A549 (cell line): ENCODE measurements at regions not wholly inside any gene's neighbourhood (a gene's known extent, or its start where the extent isn't known, plus 50 kb on each side); places are given as distances from the start of the nearest gene placed in this dataset.

Source experiments
- ATAC-seq, 2 experiments: fragments of 200-7000 bp in 1 of 2; fragments of >200 bp in 1 of 2; cut with Nextera tagmentation in 1 of 2; cut with Tn5 transposase in 1 of 2; 3 replicates each; pipeline versions ENCODE4 v1.8.0 to v1.9.1; 2018 to 2020; ENCODE audit warnings: mild to moderate bottlenecking in 1 of 2, moderate library complexity in 1 of 2
- CTCF ChIA-PET: fragments of 300-600 bp; sonication (Branson Sonifier 250); formaldehyde crosslinking; extraction: SDS; loops from one replicate; lab custom pipeline; 2021; ENCODE audit warnings: antibody characterized with exemption, inconsistent platforms; lab: Yijun Ruan, JAX
- POLR2A ChIA-PET: fragments of 350-600 bp; formaldehyde crosslinking; extraction: SDS; loops from one replicate; lab custom pipeline; 2021; ENCODE audit warnings: antibody characterized with exemption, inconsistent platforms; lab: Yijun Ruan, JAX
- DNase-seq, 2 experiments: peaks; one replicate each; pipeline versions ENCODE4 v3.0.0 to v3.0.0-alpha.2; 2011 to 2016; ENCODE audit warnings: low read depth in 1 of 2, low spot score in 1 of 2
- FAIRE-seq: peaks from 2 replicates; lab custom pipeline; 2011; peaks lifted over from hg19 to GRCh38; lab: Jason Lieb, UNC
- H3K27ac ChIP-seq, 2 experiments: fragments of >200 bp; sonication (Bioruptor Twin); formaldehyde crosslinking; 3 replicates each; pipeline ENCODE4 v1.5.1; 2016 to 2017
- H3K4me1 ChIP-seq: fragments of >200 bp; sonication (Bioruptor Twin); formaldehyde crosslinking; 3 replicates; pipeline ENCODE4 v1.6.1; 2016
- H3K4me2 ChIP-seq: fragments of >200 bp; sonication (Bioruptor Twin); formaldehyde crosslinking; 3 replicates; pipeline ENCODE4 v1.6.1; 2016
- H3K4me3 ChIP-seq: fragments of >200 bp; sonication (Bioruptor Twin); formaldehyde crosslinking; 3 replicates; pipeline ENCODE4 v1.5.1; 2016
- H3K9me3 ChIP-seq: fragments of >200 bp; sonication (Bioruptor Twin); formaldehyde crosslinking; 3 replicates; pipeline ENCODE4 v1.6.1; 2016
- CBX2 ChIP-seq: fragments of 200-600 bp; sonication (generic); IDR thresholded peaks from 2 replicates; pipeline ENCODE4 v1.6.1; 2016; ENCODE audit warnings: low read depth, mild to moderate bottlenecking, borderline replicate concordance
- CBX8 ChIP-seq: fragments of 200-600 bp; sonication (generic); IDR thresholded peaks from 2 replicates; pipeline ENCODE4 v1.6.1; 2016
- EHF ChIP-seq: fragments of 250-450 bp; sonication (Bioruptor Pico); IDR thresholded peaks from 2 replicates; pipeline ENCODE4 v1.5.0; 2020; ENCODE audit warnings: mild to moderate bottlenecking
- ESRRA ChIP-seq: fragments of 150-350 bp; IDR thresholded peaks from 2 replicates; pipeline ENCODE4 v1.6.1; 2014; ENCODE audit warnings: mild to moderate bottlenecking, low read length, borderline replicate concordance
- GATA3 ChIP-seq: IDR thresholded peaks from 2 replicates; pipeline ENCODE4 v1.6.1; 2012; ENCODE audit warnings: borderline replicate concordance
- HDAC2 ChIP-seq: fragments of 200-600 bp; sonication (generic); IDR thresholded peaks from 2 replicates; pipeline ENCODE4 v1.6.1; 2016
- HEYL ChIP-seq: fragments of 250-450 bp; sonication (Bioruptor Pico); IDR thresholded peaks from 2 replicates; pipeline ENCODE4 v1.8.0; 2021; ENCODE audit warnings: mild to moderate bottlenecking, moderate library complexity
- HOXB13 ChIP-seq: fragments of 250-450 bp; sonication (Bioruptor Pico); IDR thresholded peaks from 2 replicates; pipeline ENCODE4 v1.5.0; 2020; ENCODE audit warnings: low read depth, mild to moderate bottlenecking, moderate library complexity
- HOXB5 ChIP-seq: fragments of 250-450 bp; sonication (Bioruptor Pico); IDR thresholded peaks from 2 replicates; pipeline ENCODE4 v1.5.0; 2020; ENCODE audit warnings: mild to moderate bottlenecking, moderate library complexity
- JUNB ChIP-seq: fragments of >200 bp; sonication (Bioruptor Twin); formaldehyde crosslinking; IDR thresholded peaks from 2 replicates; pipeline ENCODE4 v1.6.1; 2016
- NR3C1 ChIP-seq: fragments of >200 bp; sonication (Bioruptor Twin); formaldehyde crosslinking; IDR thresholded peaks from 3 replicates; pipeline ENCODE4 v1.6.1; 2017
- POLR2A ChIP-seq: IDR thresholded peaks from 2 replicates; pipeline ENCODE4 v1.6.1; 2012; ENCODE audit warnings: mild to moderate bottlenecking, low read length
- RAD21 ChIP-seq, 2 experiments: fragments of >200 bp in 1 of 2; sonication (Bioruptor Twin) in 1 of 2; formaldehyde crosslinking in 1 of 2; IDR thresholded peaks in 1 of 2; conservative IDR thresholded peaks in 1 of 2; 2 replicates in 1 of 2; 3 replicates in 1 of 2; pipeline ENCODE4 v1.6.1; 2012 to 2018; ENCODE audit warnings: inconsistent platforms in 1 of 2
- RCOR1 ChIP-seq: fragments of 150-350 bp; IDR thresholded peaks from 2 replicates; pipeline ENCODE4 v1.6.1; 2014; ENCODE audit warnings: antibody characterized with exemption, low read length, low read depth
- RNF2 ChIP-seq: fragments of 200-600 bp; sonication (generic); IDR thresholded peaks from 2 replicates; pipeline ENCODE4 v1.6.1; 2016; ENCODE audit warnings: low read depth, mild to moderate bottlenecking, antibody characterized with exemption, moderate library complexity, borderline replicate concordance
- TFCP2L1 ChIP-seq: fragments of 250-450 bp; sonication (Bioruptor Pico); IDR thresholded peaks from 2 replicates; pipeline ENCODE4 v1.5.0; 2021; ENCODE audit warnings: mild to moderate bottlenecking
- ZFP36 ChIP-seq: fragments of 450-650 bp; IDR thresholded peaks from 2 replicates; pipeline ENCODE4 v1.6.1; 2014; ENCODE audit warnings: borderline replicate concordance; ENCODE audit not compliant: partially characterized antibody
- ZNF302 ChIP-seq: fragments of 250-450 bp; sonication (Bioruptor Pico); IDR thresholded peaks from 2 replicates; pipeline ENCODE4 v1.9.0; 2021; ENCODE audit warnings: inconsistent platforms, mild to moderate bottlenecking, moderate library complexity
- ZSCAN20 ChIP-seq: fragments of 250-450 bp; sonication (Bioruptor Pico); IDR thresholded peaks from 2 replicates; pipeline ENCODE4 v1.8.0; 2022; ENCODE audit warnings: mild to moderate bottlenecking, moderate library complexity
- WGBS: methylation state at CpG from one replicate; pipeline ENCODE4 v1.1.6; 2017; ENCODE audit errors: missing lambda C conversion rate; 5-methylcytosine and 5-hydroxymethylcytosine counted together
- TF ChIP-seq, protein P1 (sequence below): fragments of >200 bp; sonication (Bioruptor Twin); formaldehyde crosslinking; IDR thresholded peaks from 3 replicates; pipeline ENCODE4 v1.5.1; 2016
- TF ChIP-seq, protein P2 (sequence below): IDR thresholded peaks from 2 replicates; pipeline ENCODE4 v1.6.1; 2012; ENCODE audit warnings: low read depth, borderline replicate concordance
- TF ChIP-seq, protein P3 (sequence below): fragments of >200 bp; sonication (Bioruptor Twin); formaldehyde crosslinking; IDR thresholded peaks from 2 replicates; pipeline ENCODE4 v1.6.1; 2016
- TF ChIP-seq, protein P4 (sequence below): fragments of 150-350 bp; IDR thresholded peaks from 2 replicates; pipeline ENCODE4 v1.6.1; 2014; ENCODE audit warnings: low read depth, mild to moderate bottlenecking, low read length
- TF ChIP-seq, protein P5 (sequence below): fragments of 450-650 bp; IDR thresholded peaks from 2 replicates; pipeline ENCODE4 v1.6.1; 2014; ENCODE audit warnings: antibody characterized with exemption
- TF ChIP-seq, protein P6 (sequence below): IDR thresholded peaks from 2 replicates; pipeline ENCODE4 v1.6.1; 2012

DNA sequence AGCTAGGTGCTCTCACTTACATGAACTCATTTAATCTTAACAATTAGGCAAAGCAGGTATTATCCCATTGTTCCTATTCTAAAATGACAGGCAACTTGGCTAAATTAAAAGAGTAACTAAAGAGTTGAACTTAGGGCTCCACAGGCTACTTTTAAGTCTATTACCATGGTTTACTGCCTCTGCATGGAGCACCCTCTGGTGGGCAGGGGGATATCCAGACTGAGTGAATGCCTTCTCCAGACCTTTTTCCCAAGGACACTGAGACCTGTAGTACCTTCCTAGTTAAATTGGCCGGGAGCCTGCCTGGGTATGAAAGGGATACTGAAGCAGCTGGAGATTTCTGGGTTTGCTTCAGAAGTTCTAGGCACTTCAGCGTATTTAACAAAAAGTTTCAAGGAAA is 238.1 kb downstream of the ELAVL2 start:
- POLR2A ChIA-PET = no interaction called here
- Histone ChIP-seq H3K4me3 (no peak overlapping the region), H3K9me3 (no peaks in the 10 kb centered on the region), H3K4me2 (no peak overlapping the region), H3K4me1 (no peaks in the 10 kb centered on the region), H3K27ac (no peak overlapping the region)
- ATAC-seq = no peak
- TF ChIP-seq, protein P1, sequence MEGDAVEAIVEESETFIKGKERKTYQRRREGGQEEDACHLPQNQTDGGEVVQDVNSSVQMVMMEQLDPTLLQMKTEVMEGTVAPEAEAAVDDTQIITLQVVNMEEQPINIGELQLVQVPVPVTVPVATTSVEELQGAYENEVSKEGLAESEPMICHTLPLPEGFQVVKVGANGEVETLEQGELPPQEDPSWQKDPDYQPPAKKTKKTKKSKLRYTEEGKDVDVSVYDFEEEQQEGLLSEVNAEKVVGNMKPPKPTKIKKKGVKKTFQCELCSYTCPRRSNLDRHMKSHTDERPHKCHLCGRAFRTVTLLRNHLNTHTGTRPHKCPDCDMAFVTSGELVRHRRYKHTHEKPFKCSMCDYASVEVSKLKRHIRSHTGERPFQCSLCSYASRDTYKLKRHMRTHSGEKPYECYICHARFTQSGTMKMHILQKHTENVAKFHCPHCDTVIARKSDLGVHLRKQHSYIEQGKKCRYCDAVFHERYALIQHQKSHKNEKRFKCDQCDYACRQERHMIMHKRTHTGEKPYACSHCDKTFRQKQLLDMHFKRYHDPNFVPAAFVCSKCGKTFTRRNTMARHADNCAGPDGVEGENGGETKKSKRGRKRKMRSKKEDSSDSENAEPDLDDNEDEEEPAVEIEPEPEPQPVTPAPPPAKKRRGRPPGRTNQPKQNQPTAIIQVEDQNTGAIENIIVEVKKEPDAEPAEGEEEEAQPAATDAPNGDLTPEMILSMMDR = no peak
- TF ChIP-seq ESRRA (no peak), POLR2A (no peak), RAD21 (conservative IDR thresholded peaks at IDR 0.05 in 1 of 2, IDR thresholded peaks at IDR 0.05 in 1 of 2) (no peak)
- TF ChIP-seq, protein P2, sequence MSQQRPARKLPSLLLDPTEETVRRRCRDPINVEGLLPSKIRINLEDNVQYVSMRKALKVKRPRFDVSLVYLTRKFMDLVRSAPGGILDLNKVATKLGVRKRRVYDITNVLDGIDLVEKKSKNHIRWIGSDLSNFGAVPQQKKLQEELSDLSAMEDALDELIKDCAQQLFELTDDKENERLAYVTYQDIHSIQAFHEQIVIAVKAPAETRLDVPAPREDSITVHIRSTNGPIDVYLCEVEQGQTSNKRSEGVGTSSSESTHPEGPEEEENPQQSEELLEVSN = no peak
- DNase-seq = no peak
- FAIRE-seq = no peak
- 0% methylated on average over 2 of the region's 2 CpGs for WGBS
- CTCF ChIA-PET = no interaction called here

DNA sequence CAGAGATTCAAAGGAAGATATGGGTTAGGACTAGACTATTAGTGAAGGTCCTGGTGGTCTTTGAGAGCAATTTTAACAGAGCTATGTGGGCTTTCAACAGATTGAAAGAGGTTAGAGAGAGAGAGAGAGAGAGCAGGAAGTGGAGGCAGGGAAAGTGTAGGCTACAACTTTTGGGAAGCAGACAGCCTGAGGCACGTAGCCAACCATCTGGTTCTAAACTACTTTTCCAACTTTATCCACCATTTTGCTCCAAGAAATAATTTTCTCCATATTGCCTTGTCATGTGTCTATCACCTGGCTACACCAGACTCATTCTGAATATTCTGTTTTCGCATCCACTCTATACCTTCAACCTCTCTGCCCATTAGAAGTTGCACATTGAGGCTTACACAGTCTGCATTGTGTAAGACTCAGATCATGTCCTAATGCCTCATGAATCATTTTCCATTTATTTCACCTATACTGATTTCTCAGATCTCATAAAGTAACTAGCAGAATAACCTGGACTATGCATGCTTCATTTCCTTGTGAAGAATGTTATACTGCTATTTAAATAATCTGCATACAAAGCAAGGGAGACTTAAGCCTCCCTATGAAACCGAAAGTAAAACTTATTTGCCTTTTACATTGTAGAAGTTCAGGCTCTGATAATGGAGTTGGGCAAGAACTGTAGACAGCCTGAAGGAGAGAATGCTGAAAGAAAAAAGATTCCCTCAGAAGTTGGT is 235.6 kb downstream of the ELAVL2 start:
- TF ChIP-seq HOXB13 (CRISPR knock-in tag) (no peak), ZSCAN20 (CRISPR knock-in tag) (no peak), RNF2 (no peak), GATA3 (no peak), RCOR1 (no peak), NR3C1 (no peak), HEYL (CRISPR knock-in tag) (no peak), JUNB (no peak)
- TF ChIP-seq, protein P3, sequence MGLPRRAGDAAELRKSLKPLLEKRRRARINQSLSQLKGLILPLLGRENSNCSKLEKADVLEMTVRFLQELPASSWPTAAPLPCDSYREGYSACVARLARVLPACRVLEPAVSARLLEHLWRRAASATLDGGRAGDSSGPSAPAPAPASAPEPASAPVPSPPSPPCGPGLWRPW = no peak
- TF ChIP-seq, protein P4, sequence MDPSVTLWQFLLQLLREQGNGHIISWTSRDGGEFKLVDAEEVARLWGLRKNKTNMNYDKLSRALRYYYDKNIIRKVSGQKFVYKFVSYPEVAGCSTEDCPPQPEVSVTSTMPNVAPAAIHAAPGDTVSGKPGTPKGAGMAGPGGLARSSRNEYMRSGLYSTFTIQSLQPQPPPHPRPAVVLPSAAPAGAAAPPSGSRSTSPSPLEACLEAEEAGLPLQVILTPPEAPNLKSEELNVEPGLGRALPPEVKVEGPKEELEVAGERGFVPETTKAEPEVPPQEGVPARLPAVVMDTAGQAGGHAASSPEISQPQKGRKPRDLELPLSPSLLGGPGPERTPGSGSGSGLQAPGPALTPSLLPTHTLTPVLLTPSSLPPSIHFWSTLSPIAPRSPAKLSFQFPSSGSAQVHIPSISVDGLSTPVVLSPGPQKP = no peak
- TF ChIP-seq, protein P5, sequence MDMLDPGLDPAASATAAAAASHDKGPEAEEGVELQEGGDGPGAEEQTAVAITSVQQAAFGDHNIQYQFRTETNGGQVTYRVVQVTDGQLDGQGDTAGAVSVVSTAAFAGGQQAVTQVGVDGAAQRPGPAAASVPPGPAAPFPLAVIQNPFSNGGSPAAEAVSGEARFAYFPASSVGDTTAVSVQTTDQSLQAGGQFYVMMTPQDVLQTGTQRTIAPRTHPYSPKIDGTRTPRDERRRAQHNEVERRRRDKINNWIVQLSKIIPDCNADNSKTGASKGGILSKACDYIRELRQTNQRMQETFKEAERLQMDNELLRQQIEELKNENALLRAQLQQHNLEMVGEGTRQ = no peak
- H3K27ac ChIP-seq = no peak overlapping the region
- ChIA-PET CTCF (interaction anchor here (0.7 kb wide), 1 partner anchor 1121 kb away, joined by 3 read pairs; no protein-coding TSS in a partner anchor), POLR2A (no interaction called here)
- FAIRE-seq (no peak), ATAC-seq (no peak), DNase-seq (no peak)
- H3K9me3 ChIP-seq = no peaks in the 10 kb centered on the region
- WGBS = 3% methylated on average over 3 of the region's 3 CpGs
- no peaks in the 10 kb centered on the region for H3K4me1 ChIP-seq
- H3K4me3 ChIP-seq = no peak overlapping the region
- H3K4me2 ChIP-seq = peak overlapping the region; percentile 41; the same call in 2 of the 3 replicates

DNA sequence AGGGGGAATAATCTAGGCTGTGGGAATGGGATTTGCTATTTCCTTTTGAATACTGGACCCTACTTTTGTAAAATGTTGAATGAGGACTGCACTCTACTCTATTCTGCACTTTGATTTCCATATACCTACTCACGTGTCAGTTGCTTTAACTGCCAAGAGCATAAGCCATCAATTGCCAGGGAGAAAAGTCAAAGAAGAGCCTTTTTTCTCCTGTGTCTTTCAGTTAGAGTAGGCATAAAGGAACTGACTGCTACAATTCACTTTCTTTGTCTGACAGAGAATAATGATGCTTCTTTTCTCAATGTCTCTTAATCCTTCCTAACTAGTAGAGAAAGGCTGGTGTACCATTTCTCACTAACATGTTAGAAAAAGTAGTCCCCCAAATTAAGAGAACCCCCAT is 231.6 kb downstream of the ELAVL2 start:
- Histone ChIP-seq H3K27ac (no peak overlapping the region), H3K9me3 (no peaks in the 10 kb centered on the region), H3K4me3 (no peak overlapping the region), H3K4me1 (no peaks in the 10 kb centered on the region), H3K4me2 (no peak overlapping the region)
- ChIA-PET POLR2A (no interaction called here), CTCF (no interaction called here)
- WGBS = 0% methylated on average over 1 of the region's 1 CpG
- FAIRE-seq (no peak), ATAC-seq (no peak), DNase-seq (no peak)
- TF ChIP-seq CBX2 (no peak), HOXB5 (no peak), CBX8 (no peak), EHF (no peak), ZFP36 (no peak), HDAC2 (no peak), TFCP2L1 (no peak), HOXB13 (CRISPR knock-in tag) (no peak), ZNF302 (no peak)
- TF ChIP-seq, protein P4 = no peak
- TF ChIP-seq, protein P6, sequence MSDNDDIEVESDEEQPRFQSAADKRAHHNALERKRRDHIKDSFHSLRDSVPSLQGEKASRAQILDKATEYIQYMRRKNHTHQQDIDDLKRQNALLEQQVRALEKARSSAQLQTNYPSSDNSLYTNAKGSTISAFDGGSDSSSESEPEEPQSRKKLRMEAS = no peak
- TF ChIP-seq, protein P5 = no peak
- TF ChIP-seq, protein P3 = no peak
